Activated CD4-positive, alpha-beta T cell treated with anti-CD3 and anti-CD28 coated beads for 36 hours (primary cell): ENCODE measurements at regions not wholly inside any gene's neighbourhood (a gene's known extent, or its start where the extent isn't known, plus 50 kb on each side); places are given as distances from the start of the nearest gene placed in this dataset.

Source experiments
- ATAC-seq: fragments of 200-7000 bp; cut with Tn5 transposase; one replicate; pipeline ENCODE4 v1.10.0; 2021; ENCODE audit warnings: mild to moderate bottlenecking, moderate library complexity
- CTCF ChIA-PET: fragments of 350-600 bp; sonication (Branson Sonifier 250); formaldehyde crosslinking; loops from one replicate; lab custom pipeline; 2021; ENCODE audit warnings: antibody characterized with exemption; lab: Charles Lee
- POLR2A ChIA-PET: fragments of 350-600 bp; sonication (Branson Sonifier 250); formaldehyde crosslinking; loops from one replicate; lab custom pipeline; 2021; ENCODE audit warnings: antibody characterized with exemption, inconsistent platforms; lab: Charles Lee
- DNase-seq: peaks from one replicate; pipeline ENCODE4 v3.0.0-alpha.2; 2020
- H3K27ac Mint-ChIP-seq: one replicate; pipeline ENCODE4 v1.8.0; 2021; ENCODE audit warnings: mixed read lengths
- H3K27me3 Mint-ChIP-seq: one replicate; pipeline ENCODE4 v1.8.0; 2021; ENCODE audit warnings: mixed read lengths
- H3K36me3 Mint-ChIP-seq: one replicate; pipeline ENCODE4 v1.8.0; 2021; ENCODE audit warnings: low read depth, mixed read lengths
- H3K4me1 Mint-ChIP-seq: one replicate; pipeline ENCODE4 v1.8.0; 2021; ENCODE audit warnings: mixed read lengths
- H3K4me3 Mint-ChIP-seq: one replicate; pipeline ENCODE4 v1.8.0; 2021; ENCODE audit warnings: mild to moderate bottlenecking, moderate library complexity, mixed read lengths
- H3K9me3 Mint-ChIP-seq: one replicate; pipeline ENCODE4 v1.8.0; 2021; ENCODE audit warnings: low read depth, mixed read lengths
- intact Hi-C, 2 experiments: fragments of 100-400 bp; cut with DNase I in 1 of 2; cut with micrococcal nuclease in 1 of 2; formaldehyde crosslinking; loops; one replicate each; pipeline versions ENCODE4 v1.14.2 to v1.15.1; 2022 to 2024; cut with DNase I, micrococcal nuclease

- Mint-ChIP-seq H3K9me3 (no peaks in the 10 kb centered on the region), H3K27me3 (peaks cover 9% of the 10 kb centered on the region), H3K36me3 (no peaks in the 10 kb centered on the region), H3K27ac (no peak overlapping the region), H3K4me1 (peaks cover 10% of the 10 kb centered on the region), H3K4me3 (no peak overlapping the region)
- POLR2A ChIA-PET: no interaction called here
- intact Hi-C loops: no loop called here
- ATAC-seq: no peak
- DNase-seq: no peak
- CTCF ChIA-PET: interaction anchor here (0.5 to 1.4 kb wide), 5 partner anchors 17 to 535 kb away, joined by 3 to 5 read pairs (median 3); no protein-coding TSS in a partner anchor
These were observed 115.9 kb downstream of the LY86 start for GRCh38 chr6:6704103-6705060.

GRCh38 chr6:6705061-6705425, 116.5 kb downstream of the LY86 start:
- Mint-ChIP-seq H3K4me3 (no peak overlapping the region), H3K27ac (no peak overlapping the region), H3K36me3 (no peaks in the 10 kb centered on the region), H3K9me3 (no peaks in the 10 kb centered on the region), H3K27me3 (peaks cover 9% of the 10 kb centered on the region), H3K4me1 (peaks cover 9% of the 10 kb centered on the region)
- DNase-seq: no peak
- intact Hi-C loops: no loop called here
- ChIA-PET POLR2A (no interaction called here), CTCF (interaction anchor here (0.8 to 1.0 kb wide), 2 partner anchors 467 to 534 kb away, joined by 3 read pairs; no protein-coding TSS in a partner anchor)
- ATAC-seq: no peak

GRCh38 chr6:6705915-6706675, 117.6 kb downstream of the LY86 start:
- no peaks in the 10 kb centered on the region for H3K36me3 Mint-ChIP-seq
- peaks cover 8% of the 10 kb centered on the region for H3K4me1 Mint-ChIP-seq
- intact Hi-C loops: no loop called here

GRCh38 chr6:6707143-6707542, 118.6 kb downstream of the LY86 start:
- no peak overlapping the region for H3K27ac Mint-ChIP-seq
- ATAC-seq: no peak
- DNase-seq: no peak
- POLR2A ChIA-PET: no interaction called here
- no peaks in the 10 kb centered on the region for H3K36me3 Mint-ChIP-seq
- intact Hi-C loops: no loop called here
- CTCF ChIA-PET: interaction anchor here (0.7 kb wide), 1 partner anchor 11 kb away, joined by 3 read pairs; no protein-coding TSS in a partner anchor
- no peaks in the 10 kb centered on the region for H3K9me3 Mint-ChIP-seq
- no peak overlapping the region for H3K4me3 Mint-ChIP-seq
- H3K4me1 Mint-ChIP-seq: peaks cover 12% of the 10 kb centered on the region
- H3K27me3 Mint-ChIP-seq: peaks cover 7% of the 10 kb centered on the region

More at GRCh38 chr6:6705915-6706675, 117.6 kb downstream of the LY86 start:
- peaks cover 7% of the 10 kb centered on the region for H3K27me3 Mint-ChIP-seq
- no peak overlapping the region for H3K27ac Mint-ChIP-seq
- ChIA-PET POLR2A (no interaction called here), CTCF (interaction anchor here (0.5 to 0.8 kb wide), 3 partner anchors 30 to 180 kb away, joined by 3 read pairs; no protein-coding TSS in a partner anchor)
- no peak for ATAC-seq
- DNase-seq: no peak
- H3K4me3 Mint-ChIP-seq: no peak overlapping the region
- no peaks in the 10 kb centered on the region for H3K9me3 Mint-ChIP-seq

- intact Hi-C loops: no loop called here
- H3K36me3 Mint-ChIP-seq: no peaks in the 10 kb centered on the region
- peaks cover 12% of the 10 kb centered on the region for H3K27me3 Mint-ChIP-seq
- no peak for ATAC-seq
- no peak overlapping the region for H3K27ac Mint-ChIP-seq
- no peaks in the 10 kb centered on the region for H3K9me3 Mint-ChIP-seq
- DNase-seq: no peak
- ChIA-PET CTCF (interaction anchor here (0.6 kb wide), 1 partner anchor 267 kb away, joined by 7 read pairs; no protein-coding TSS in a partner anchor), POLR2A (no interaction called here)
- H3K4me3 Mint-ChIP-seq: no peak overlapping the region
- H3K4me1 Mint-ChIP-seq: peaks cover 23% of the 10 kb centered on the region
These were observed 120.6 kb downstream of the LY86 start for GRCh38 chr6:6709106-6709505.

- DNase-seq: no peak
- H3K4me3 Mint-ChIP-seq: no peak overlapping the region
- ChIA-PET CTCF (interaction anchor here (0.7 kb wide), 1 partner anchor 19 kb away, joined by 3 read pairs; no protein-coding TSS in a partner anchor), POLR2A (no interaction called here)
- no peaks in the 10 kb centered on the region for H3K9me3 Mint-ChIP-seq
- H3K27ac Mint-ChIP-seq: no peak overlapping the region
- no peak for ATAC-seq
- H3K27me3 Mint-ChIP-seq: peaks cover 12% of the 10 kb centered on the region
- intact Hi-C loops: no loop called here
- peaks cover 23% of the 10 kb centered on the region for H3K4me1 Mint-ChIP-seq
- no peaks in the 10 kb centered on the region for H3K36me3 Mint-ChIP-seq
These were observed 122.7 kb downstream of the LY86 start for GRCh38 chr6:6711031-6711785.

GRCh38 chr6:6711832-6712448, 123.4 kb downstream of the LY86 start:
- intact Hi-C loops: no loop called here
- ATAC-seq (peak; percentile 30), DNase-seq (no peak)
- H3K4me1 Mint-ChIP-seq: peaks cover 23% of the 10 kb centered on the region
- H3K36me3 Mint-ChIP-seq: no peaks in the 10 kb centered on the region
- peaks cover 12% of the 10 kb centered on the region for H3K27me3 Mint-ChIP-seq
- ChIA-PET POLR2A (no interaction called here), CTCF (interaction anchor here (0.5 to 1.0 kb wide), 2 partner anchors 12 to 532 kb away, joined by 3 to 4 read pairs; no protein-coding TSS in a partner anchor)
- H3K27ac Mint-ChIP-seq: no peak overlapping the region
- H3K4me3 Mint-ChIP-seq: no peak overlapping the region
- no peaks in the 10 kb centered on the region for H3K9me3 Mint-ChIP-seq

- H3K4me1 Mint-ChIP-seq: peaks cover 24% of the 10 kb centered on the region
- intact Hi-C loops: no loop called here
- CTCF ChIA-PET: interaction anchor here (0.5 to 1.0 kb wide), 3 partner anchors 9 to 531 kb away, joined by 3 to 4 read pairs (median 3); no protein-coding TSS in a partner anchor
- DNase-seq (no peak), ATAC-seq (peak; percentile 40)
- H3K27ac Mint-ChIP-seq: no peak overlapping the region
- H3K36me3 Mint-ChIP-seq: no peaks in the 10 kb centered on the region
- H3K4me3 Mint-ChIP-seq: no peak overlapping the region
- H3K27me3 Mint-ChIP-seq: peaks cover 12% of the 10 kb centered on the region
- H3K9me3 Mint-ChIP-seq: no peaks in the 10 kb centered on the region
- POLR2A ChIA-PET: interaction anchor here (0.6 kb wide), 1 partner anchor 22 kb away, joined by 3 read pairs; no protein-coding TSS in a partner anchor
These were observed 124.2 kb downstream of the LY86 start for GRCh38 chr6:6712449-6713403.

- intact Hi-C loops: no loop called here
- CTCF ChIA-PET: no interaction called here
- H3K36me3 Mint-ChIP-seq: no peaks in the 10 kb centered on the region
- no peak overlapping the region for H3K4me3 Mint-ChIP-seq
- no peak overlapping the region for H3K27ac Mint-ChIP-seq
- DNase-seq (no peak), ATAC-seq (no peak)
- H3K4me1 Mint-ChIP-seq: peaks cover 29% of the 10 kb centered on the region
- H3K9me3 Mint-ChIP-seq: no peaks in the 10 kb centered on the region
- peaks cover 12% of the 10 kb centered on the region for H3K27me3 Mint-ChIP-seq
- POLR2A ChIA-PET: interaction anchor here (0.6 kb wide), 1 partner anchor 21 kb away, joined by 3 read pairs; no protein-coding TSS in a partner anchor
These were observed 125.1 kb downstream of the LY86 start for GRCh38 chr6:6713657-6714056.
